Muscle of arm (tissue), 1 donor: ENCODE measurements at regions not wholly inside any gene's neighbourhood (a gene's known extent, or its start where the extent isn't known, plus 50 kb on each side); places are given as distances from the start of the nearest gene placed in this dataset.

Experiments
- DNase-seq: peaks from one replicate; pipeline ENCODE4 v3.0.0-alpha.2; 2013

DNA sequence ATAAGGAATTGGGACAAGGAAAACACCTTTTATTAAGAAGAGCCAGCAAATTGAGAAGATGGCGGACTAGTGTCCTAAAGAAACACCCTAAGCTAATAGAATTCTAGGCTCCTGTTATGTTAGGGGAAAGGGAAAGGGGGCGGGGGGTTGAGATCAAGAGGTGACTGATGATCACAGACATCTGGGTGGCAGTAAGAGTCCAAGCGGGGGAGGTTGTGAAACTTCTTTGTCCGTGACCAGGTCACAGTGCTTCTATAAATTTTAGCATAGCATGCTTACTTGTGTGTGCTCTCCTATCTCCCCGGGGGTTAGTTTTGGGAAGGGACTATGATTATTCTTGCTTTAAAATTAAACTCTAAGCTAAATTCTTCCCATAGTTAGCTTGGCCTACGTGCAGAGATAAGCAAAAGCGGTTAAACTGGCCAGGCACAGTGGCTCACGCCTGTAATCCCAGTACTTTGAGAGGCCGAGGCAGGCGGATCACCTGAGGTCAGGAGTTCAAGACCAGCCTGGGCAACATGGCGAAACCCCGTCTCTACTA, 262.1 kb downstream of the SKIDA1 start:
- no peak for DNase-seq

- no peak for DNase-seq
Observed at GRCh38 chr10:21261842-21262294, 263.6 kb downstream of the SKIDA1 start.

DNA sequence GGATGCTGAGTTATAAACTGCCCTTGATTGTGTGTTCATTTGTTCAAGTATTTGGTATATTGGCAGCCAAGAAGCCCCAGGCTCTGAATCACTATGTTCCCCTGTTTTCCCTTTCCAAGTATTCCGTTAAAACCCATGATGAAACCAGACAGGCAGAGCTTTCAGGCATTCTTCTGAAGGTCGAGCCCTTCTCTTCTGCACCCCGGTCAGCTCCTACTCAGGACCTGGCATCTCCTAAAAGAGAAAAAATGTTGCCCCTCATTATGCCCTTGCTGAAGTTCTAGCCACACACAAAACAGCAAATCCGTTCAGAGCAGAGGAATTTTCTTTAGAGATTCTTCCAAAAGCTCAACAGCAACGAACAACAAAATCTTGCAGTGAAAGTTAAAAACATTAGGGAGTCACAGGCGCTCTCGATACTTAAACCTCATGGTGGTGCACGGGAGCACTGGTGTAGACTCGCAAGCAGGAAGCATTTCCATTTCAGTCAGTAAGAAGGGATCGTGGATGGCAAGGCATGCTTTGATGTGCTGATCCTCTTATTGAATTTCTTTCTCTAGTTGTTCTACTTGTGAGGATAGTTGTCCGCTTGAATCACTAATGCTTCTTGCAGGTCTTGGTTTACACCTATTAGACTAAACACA, 264.9 kb downstream of the SKIDA1 start:
- peak; percentile 18 for DNase-seq

GRCh38 chr10:21260066-21260465, 265.4 kb downstream of the SKIDA1 start:
- DNase-seq = peak; percentile 38

GRCh38 chr10:21257919-21258318, 267.6 kb downstream of the SKIDA1 start:
- no peak for DNase-seq

DNA sequence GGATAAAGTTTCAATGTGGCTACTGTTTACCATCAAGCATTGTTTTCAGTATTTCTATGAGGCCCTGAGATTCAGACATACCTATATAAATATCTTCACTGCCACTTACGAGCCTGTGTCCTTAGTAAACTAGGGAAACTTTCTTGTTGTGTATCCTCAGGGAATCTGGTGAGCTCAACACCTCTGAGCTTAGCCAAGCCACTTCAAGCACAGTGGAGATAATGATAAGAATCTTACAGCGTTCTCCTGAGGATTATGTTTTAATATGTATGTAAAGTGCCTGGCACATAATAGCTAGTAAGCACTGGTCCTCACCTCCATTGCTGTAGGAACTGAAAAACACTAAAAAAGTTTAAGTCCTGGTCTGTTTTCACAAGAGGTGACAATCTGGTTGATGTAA, 268.3 kb downstream of the SKIDA1 start:
- DNase-seq = no peak

DNA sequence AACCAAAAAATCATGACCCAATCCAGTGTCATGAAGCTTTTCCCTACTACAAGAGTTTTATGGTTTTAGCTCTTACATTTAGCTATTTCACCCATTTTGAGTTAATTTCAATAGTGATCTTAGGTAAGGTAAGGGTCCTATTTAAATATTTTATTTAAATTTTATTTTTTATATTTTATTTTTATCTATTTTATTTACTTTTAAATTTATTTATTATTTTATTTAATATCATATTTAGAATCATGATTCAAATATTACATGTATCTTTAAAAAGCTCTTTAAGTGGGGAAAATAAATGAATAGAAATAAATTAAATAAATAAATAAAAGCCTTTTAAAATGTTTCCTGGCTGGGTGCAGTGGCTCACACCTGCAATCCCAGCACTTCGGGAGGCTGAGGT, 276.0 kb downstream of the SKIDA1 start:
- no peak for DNase-seq

DNA sequence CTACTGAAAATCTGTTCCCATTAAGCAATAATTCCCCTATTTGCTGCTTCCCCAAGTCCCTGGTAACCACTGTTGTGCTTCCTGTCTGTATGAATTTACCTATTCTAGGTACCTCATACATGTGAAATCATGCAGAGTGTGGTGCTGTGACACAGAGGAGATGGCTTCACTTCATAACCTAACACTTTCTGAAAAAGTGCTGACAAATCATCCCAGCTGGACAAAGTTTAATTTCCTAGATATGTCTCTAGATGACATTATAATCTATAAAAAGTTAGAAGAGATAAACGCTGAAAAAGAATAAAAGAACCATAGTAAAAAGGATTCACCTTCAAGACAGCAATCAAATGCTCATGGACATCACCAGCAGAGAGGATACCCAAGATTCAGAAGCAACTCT, 277.9 kb downstream of the SKIDA1 start:
- no peak for DNase-seq

DNA sequence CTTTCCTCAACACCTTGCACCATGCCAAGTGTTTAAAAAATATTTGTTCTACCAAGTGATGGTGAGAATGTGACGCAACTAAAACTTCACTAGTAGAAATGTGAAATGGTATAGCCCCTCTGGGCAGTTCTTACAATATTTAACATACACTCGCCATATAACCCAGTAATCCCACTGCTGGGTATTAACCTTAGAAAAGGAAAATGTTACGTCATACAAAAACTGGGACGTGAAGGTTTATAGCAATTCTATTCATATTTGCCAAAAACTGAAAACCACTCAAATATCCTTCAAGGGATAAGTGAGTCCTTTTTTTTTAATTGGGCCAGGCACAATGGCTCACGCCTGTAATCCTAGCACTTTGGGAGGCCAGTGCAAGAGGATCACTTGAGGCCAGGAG, 279.3 kb downstream of the SKIDA1 start:
- no peak for DNase-seq

DNA sequence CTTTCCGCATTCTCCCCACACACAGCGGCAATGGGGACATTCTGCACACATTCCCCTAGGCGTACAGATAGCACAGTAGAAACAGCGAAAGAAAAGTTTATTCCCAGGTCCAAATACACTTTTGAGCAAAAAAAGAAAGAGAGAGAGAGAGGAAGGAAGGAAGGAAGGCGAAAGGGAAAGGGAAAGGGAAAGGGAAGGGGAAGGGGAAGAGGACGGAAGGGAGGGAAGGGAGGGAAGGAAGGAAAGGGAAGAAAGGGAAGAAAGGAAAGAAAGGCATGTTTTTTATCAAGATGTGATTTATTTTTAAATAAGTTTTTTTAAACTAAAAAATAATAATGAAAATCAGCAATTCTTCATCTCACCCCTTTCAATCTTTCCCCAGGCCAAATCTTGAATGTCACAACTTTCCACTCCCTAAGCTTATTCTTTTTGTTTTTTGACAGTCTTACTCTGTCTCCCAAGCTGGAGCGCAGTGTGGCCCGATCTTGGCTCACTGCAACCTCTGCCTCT, 281.7 kb downstream of the SKIDA1 start:
- no peak for DNase-seq

DNA sequence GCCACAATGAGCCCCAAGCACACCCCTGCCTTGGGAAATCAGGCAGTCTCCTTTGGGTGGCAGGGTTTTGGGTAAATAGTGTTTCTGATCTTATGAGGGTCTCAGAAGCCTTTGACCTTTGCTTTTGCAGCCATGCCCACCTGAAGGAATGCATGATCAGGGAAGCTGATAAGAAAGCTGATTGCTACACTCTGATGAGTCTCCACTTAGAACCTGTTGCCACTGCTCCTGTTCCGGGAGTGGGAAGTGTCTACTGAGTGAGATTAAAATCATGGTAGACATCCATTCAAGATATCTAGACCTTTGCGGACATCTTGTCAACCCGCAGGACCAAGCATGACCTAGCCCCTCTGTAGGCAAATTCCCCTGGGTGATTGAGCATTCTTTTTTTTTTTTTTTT, 282.6 kb downstream of the SKIDA1 start:
- DNase-seq = no peak

DNA sequence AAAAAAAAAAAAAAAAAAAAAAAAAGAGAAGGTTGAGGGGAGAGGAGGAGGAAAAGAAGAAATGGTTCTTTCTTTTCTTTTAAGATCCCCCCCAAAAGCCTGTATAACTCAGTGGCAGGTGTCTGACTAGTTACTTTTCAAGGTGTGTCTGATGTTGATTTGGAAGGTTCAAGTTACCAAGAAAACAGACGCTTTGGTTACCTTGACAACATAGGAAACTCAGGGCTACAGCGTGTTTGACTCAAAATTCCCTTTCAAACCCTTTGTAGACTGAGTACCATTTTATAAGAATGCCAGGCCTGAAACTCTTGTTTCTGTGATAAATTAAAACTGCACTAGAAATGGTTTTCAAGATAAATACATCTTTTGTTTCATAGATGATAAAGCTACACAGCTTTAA, 286.8 kb downstream of the SKIDA1 start:
- DNase-seq = no peak

GRCh38 chr10:21238044-21238443, 287.4 kb downstream of the SKIDA1 start:
- DNase-seq = no peak

- DNase-seq = no peak
Observed at GRCh38 chr10:21234761-21235160, 290.7 kb downstream of the SKIDA1 start.

DNA sequence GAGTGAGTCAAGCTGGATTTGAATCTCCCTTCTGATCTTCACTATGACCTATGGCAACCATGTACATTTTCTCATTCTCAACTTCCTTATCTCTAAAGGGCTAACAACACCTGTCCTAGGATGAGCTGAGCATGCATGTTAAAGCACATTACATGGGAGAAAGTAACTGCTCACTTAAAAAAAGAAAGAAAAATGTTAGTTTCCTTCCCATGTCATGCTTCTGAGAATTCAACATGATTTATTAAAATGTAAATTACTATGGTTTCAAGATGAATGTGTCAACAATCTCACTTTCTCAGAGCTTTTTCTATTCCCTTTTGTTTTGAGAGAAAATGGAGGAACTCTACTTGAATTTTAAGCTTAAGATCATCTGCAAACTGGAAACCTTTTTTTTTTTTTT, 295.3 kb downstream of the SKIDA1 start:
- no peak for DNase-seq

DNA sequence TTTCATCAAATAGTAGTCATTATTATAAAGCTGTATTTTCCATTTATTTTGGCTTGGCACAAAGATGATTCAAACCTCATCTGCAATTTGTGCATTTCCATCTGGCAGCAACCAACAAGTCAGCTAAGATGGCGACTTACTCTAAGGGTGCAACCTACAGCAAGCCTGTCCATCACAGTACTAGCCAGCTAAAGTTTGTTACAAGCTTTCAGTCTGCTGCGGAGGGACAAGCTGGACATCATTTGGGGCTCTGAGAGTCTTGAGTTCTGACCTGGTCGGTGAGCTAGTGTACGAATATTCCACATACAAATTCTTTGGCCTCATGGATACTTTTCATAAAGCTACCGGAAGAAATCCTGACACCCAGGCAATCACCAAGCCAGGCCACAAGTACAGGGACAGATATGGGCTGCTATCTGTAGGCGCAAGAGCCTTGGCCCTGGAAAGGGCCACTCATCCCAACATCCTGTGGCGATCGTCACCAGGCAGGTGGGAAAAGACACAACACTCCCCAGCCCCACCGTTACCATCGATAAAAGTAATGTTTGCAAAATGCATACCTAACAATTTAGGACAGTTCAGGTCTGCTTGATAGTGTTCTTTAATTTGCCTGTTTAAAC, 307.6 kb downstream of the SKIDA1 start:
- no peak for DNase-seq

GRCh38 chr10:21217107-21217506, 308.4 kb downstream of the SKIDA1 start:
- DNase-seq = no peak

- no peak for DNase-seq
Observed at GRCh38 chr10:21214329-21214728, 311.2 kb downstream of the SKIDA1 start.

DNA sequence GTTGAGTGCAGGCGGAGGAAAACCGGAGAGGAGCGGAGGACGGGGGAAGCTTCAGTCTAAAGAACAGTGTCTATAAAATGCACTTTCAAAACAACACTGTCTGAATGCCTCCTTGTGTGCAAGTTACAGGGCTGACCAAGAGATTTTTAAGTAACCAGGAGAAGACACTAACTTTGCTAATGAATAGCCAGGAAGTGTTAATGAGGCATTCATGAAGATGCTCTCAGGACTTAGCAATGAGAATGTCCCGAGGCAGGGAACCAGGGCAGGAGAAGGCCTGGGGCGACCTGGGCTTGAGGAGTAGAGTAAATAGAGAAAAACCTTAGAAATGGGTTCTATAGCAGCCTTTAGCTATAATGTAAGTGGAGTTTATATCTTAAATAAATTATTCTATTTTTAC, 312.1 kb downstream of the SKIDA1 start:
- DNase-seq = no peak

- no peak for DNase-seq
Observed at GRCh38 chr10:21212912-21213311, 312.6 kb downstream of the SKIDA1 start.

DNA sequence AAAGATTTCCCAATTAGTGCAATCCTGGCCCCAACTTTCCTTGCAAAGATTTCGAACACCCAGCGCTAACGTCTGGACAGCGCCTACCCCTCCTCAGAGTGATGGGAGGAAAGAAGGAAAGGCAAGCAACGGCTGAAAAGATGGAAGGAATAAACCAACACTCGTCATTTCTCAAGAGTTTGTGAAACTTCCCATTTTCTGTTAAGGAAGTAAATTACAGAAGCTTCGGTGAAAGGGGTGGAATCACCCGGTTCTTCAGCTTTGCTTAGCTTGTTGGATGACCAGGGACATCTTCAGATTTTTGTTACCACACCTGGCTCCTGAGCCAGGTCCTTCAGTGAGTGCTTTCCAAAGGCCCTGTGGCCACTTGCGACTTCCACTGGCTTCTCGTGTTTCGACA, 313.1 kb downstream of the SKIDA1 start:
- no peak for DNase-seq

DNA sequence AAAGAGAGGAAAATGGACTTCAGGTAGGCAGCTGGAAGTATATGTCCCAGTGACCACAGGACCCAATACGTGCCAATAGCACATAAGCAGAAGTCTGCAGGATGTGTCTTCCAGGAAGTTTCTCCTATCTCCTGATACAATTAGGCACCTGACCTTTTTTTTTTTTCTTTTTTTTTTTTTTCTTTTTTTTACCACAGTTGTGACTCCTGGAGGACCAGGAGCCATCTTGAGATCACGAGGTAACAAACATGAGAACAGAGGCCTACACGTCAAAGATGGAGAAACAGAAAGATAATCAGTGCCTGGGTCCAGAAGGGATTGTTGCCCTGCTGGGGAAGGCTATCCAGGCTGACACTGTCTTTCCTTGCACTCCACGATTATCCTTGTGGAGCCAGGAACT, 312.4 kb upstream of the NEBL start:
- no peak for DNase-seq

GRCh38 chr10:21208666-21209316, 311.7 kb upstream of the NEBL start:
- DNase-seq = no peak
